Progenitor cell of endocrine pancreas (in vitro differentiated cells): ENCODE measurements at regions not wholly inside any gene's neighbourhood (a gene's known extent, or its start where the extent isn't known, plus 50 kb on each side); places are given as distances from the start of the nearest gene placed in this dataset.
"Not testable (repeated sequence)": the region's sequence is repeated elsewhere in the genome, so short reads cannot be mapped to it uniquely, and the experiment has no call there.

Experiments used
- DNase-seq: peaks from one replicate; pipeline ENCODE4 v3.0.0; 2021; ENCODE audit warnings: low spot score; ENCODE audit not compliant: unreplicated experiment
- H3K27ac Mint-ChIP-seq: 2 replicates; pipeline ENCODE4 v1.8.0; 2021; ENCODE audit warnings: mild to moderate bottlenecking, moderate library complexity, mixed read lengths
- H3K27me3 Mint-ChIP-seq: 2 replicates; pipeline ENCODE4 v1.8.0; 2021; ENCODE audit warnings: mixed read lengths
- H3K36me3 Mint-ChIP-seq: 2 replicates; pipeline ENCODE4 v1.8.0; 2022; ENCODE audit warnings: mixed read lengths; ENCODE audit not compliant: insufficient read depth
- H3K4me1 Mint-ChIP-seq: 2 replicates; pipeline ENCODE4 v1.8.0; 2021; ENCODE audit warnings: low read depth, mixed read lengths
- H3K4me3 Mint-ChIP-seq: 2 replicates; pipeline ENCODE4 v1.8.0; 2021; ENCODE audit warnings: low read depth, mild to moderate bottlenecking, moderate library complexity, mixed read lengths
- H3K9me3 Mint-ChIP-seq: 2 replicates; pipeline ENCODE4 v1.8.0; 2021; ENCODE audit warnings: low read depth, mixed read lengths
- TF ChIP-seq, protein P1 (sequence below): fragments of 200-600 bp; sonication (generic); IDR thresholded peaks from one replicate; pipeline ENCODE4 v1.5.0; 2021; ENCODE audit warnings: antibody characterized with exemption, mild to moderate bottlenecking; ENCODE audit not compliant: unreplicated experiment

DNA sequence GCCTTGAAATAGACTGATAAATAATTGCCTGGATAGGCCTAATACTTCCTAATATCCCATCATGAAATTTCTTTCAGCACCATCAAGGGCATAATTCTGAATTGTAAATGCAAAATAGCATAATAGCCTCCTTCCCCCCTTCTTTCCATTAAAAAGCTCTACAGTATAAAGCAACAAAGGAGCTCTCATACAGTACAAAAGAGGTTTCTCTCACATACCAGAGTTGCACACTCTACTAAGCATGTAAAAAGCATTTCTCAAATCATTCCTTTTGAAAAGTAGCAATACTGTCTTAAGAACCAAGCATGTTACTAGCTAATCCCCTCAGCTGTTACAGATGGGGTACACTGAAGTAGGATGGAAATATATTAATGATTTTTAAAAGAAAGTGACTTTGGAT, 509.0 kb downstream of the KLHL13 start:
- H3K4me3 Mint-ChIP-seq: no peak overlapping the region
- peaks cover 24% of the 10 kb centered on the region for H3K9me3 Mint-ChIP-seq
- TF ChIP-seq, protein P1, sequence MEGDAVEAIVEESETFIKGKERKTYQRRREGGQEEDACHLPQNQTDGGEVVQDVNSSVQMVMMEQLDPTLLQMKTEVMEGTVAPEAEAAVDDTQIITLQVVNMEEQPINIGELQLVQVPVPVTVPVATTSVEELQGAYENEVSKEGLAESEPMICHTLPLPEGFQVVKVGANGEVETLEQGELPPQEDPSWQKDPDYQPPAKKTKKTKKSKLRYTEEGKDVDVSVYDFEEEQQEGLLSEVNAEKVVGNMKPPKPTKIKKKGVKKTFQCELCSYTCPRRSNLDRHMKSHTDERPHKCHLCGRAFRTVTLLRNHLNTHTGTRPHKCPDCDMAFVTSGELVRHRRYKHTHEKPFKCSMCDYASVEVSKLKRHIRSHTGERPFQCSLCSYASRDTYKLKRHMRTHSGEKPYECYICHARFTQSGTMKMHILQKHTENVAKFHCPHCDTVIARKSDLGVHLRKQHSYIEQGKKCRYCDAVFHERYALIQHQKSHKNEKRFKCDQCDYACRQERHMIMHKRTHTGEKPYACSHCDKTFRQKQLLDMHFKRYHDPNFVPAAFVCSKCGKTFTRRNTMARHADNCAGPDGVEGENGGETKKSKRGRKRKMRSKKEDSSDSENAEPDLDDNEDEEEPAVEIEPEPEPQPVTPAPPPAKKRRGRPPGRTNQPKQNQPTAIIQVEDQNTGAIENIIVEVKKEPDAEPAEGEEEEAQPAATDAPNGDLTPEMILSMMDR: no peak
- no peaks in the 10 kb centered on the region for H3K27me3 Mint-ChIP-seq
- no peak overlapping the region for H3K27ac Mint-ChIP-seq
- DNase-seq: no peak
- H3K4me1 Mint-ChIP-seq: no peaks in the 10 kb centered on the region
- no peaks in the 10 kb centered on the region for H3K36me3 Mint-ChIP-seq

DNA sequence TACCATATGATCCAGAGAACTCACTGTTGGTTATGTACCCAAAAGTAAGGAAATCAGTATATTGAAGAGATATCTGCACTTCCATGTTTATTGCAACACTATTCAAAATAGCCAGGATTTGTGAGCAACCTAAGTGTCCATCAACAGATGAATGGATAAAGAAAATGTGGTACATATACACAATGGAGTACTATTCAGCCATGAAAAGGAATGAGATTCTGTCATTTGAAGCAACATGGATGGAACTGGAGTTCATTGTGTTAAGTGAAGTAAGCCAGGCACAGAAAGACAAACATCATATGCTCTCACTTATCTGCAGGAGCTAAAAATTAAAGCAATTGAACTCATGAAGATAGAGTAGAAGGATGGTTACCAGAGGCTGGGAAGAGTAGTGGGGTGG, 510.5 kb downstream of the KLHL13 start:
- DNase-seq, H3K4me1 Mint-ChIP-seq, H3K27ac Mint-ChIP-seq, H3K4me3 Mint-ChIP-seq, H3K27me3 Mint-ChIP-seq, H3K36me3 Mint-ChIP-seq: not testable (repeated sequence)
- H3K9me3 Mint-ChIP-seq: peaks cover 32% of the 10 kb centered on the region

DNA sequence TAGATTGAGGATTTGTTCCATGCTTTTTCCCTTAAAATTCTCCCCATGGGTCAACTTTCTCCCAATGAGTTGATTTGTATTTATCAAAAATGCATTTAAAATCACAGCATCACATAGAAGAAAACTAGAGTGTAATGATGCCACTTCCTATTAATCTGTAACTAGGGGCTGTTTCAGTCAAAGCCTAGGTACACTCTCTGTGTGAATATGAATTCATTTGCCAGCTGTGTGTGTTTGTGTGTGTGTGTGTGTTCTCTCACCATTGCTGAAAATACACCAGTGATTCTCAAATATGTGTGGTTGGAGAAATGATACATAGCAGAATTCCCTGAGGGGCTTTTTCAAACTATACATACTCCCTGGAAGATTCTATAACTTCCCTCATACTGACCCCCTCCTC, 546.5 kb downstream of the KLHL13 start:
- H3K36me3 Mint-ChIP-seq: no peaks in the 10 kb centered on the region
- H3K27ac Mint-ChIP-seq: no peak overlapping the region
- TF ChIP-seq, protein P1: no peak
- H3K4me3 Mint-ChIP-seq: no peak overlapping the region
- H3K27me3 Mint-ChIP-seq: no peaks in the 10 kb centered on the region
- no peak for DNase-seq
- peaks cover 30% of the 10 kb centered on the region for H3K9me3 Mint-ChIP-seq
- H3K4me1 Mint-ChIP-seq: peaks cover 6% of the 10 kb centered on the region

DNA sequence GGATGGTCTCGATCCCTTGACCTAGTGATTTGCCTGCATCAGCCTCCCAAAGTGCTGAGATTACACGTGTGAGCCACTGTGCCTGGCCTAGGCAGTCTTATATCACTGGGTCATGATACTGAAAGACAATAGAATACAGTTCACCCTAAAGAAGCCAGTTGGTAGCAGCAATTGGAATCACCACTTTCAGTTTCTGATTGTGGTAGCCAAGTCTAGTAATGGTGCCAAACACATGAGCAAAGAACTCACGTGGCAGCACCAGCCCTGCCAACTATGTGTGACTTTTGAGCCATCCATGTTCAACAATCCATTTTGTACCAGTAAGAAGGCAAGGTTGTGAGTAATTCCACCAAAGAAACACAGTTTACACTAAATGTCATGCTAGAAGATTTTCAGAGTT, 548.4 kb downstream of the KLHL13 start:
- no peak overlapping the region for H3K27ac Mint-ChIP-seq
- H3K4me1 Mint-ChIP-seq: peaks cover 1% of the 10 kb centered on the region
- DNase-seq: no peak
- no peaks in the 10 kb centered on the region for H3K27me3 Mint-ChIP-seq
- H3K36me3 Mint-ChIP-seq: peaks cover 3% of the 10 kb centered on the region
- H3K9me3 Mint-ChIP-seq: peaks cover 43% of the 10 kb centered on the region
- no peak overlapping the region for H3K4me3 Mint-ChIP-seq
- TF ChIP-seq, protein P1: no peak

DNA sequence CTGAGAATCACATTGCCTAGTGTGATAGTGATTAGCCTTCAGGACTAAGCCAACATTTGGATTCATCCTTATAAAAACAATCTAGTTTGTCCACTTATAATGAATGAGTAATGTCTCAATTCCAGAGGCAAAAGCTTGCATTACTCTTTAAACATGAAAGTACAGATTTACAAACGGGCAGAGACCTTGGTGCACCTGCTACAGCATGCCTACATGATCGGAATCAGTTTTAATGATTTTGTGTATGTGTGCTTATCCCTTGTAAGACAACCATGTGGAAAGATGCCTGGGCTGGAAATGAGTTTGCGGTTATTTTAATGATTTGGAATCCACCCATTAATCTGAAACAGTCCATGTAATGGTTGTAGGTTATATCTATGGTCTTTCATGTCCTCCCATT, 572.7 kb downstream of the KLHL13 start:
- Mint-ChIP-seq H3K4me1 (peaks cover under 1% of the 10 kb centered on the region), H3K27me3 (no peaks in the 10 kb centered on the region), H3K36me3 (no peaks in the 10 kb centered on the region), H3K4me3 (no peak overlapping the region), H3K27ac (no peak overlapping the region), H3K9me3 (peaks cover 11% of the 10 kb centered on the region)
- no peak for DNase-seq
- TF ChIP-seq, protein P1: no peak

DNA sequence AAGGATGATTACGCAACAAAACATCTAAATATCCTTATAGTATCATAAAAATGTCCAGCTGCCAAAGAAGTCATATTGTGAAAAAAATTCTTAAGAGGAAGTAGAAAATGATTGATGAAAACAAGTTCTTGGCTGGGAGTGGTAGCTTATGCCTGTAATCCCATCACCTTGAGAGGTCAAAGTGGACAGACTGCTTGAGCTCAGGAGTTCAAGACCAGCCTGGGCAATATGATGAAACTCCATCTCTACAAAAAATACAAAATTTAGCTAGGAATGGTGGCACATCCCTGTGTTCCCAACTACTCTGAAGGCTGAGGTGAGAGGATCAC, 577.6 kb downstream of the KLHL13 start:
- no peaks in the 10 kb centered on the region for H3K36me3 Mint-ChIP-seq
- DNase-seq: no peak
- no peak overlapping the region for H3K4me3 Mint-ChIP-seq
- no peaks in the 10 kb centered on the region for H3K27me3 Mint-ChIP-seq
- peaks cover 9% of the 10 kb centered on the region for H3K4me1 Mint-ChIP-seq
- H3K9me3 Mint-ChIP-seq: peaks cover 11% of the 10 kb centered on the region
- H3K27ac Mint-ChIP-seq: no peak overlapping the region
- TF ChIP-seq, protein P1: no peak
